GM12872 (cell line): ENCODE measurements at regions not wholly inside any gene's neighbourhood (a gene's known extent, or its start where the extent isn't known, plus 50 kb on each side); places are given as distances from the start of the nearest gene placed in this dataset.

Experiments
- TF ChIP-seq, protein P1 (sequence below): IDR thresholded peaks from 3 replicates; pipeline ENCODE4 v1.5.1; 2011; ENCODE audit warnings: low read depth, mild to moderate bottlenecking, low read length, moderate library complexity; ENCODE audit not compliant: insufficient read depth

GRCh38 chr13:39941236-39941635 lies 285.8 kb downstream of the COG6 start:
- TF ChIP-seq, protein P1, sequence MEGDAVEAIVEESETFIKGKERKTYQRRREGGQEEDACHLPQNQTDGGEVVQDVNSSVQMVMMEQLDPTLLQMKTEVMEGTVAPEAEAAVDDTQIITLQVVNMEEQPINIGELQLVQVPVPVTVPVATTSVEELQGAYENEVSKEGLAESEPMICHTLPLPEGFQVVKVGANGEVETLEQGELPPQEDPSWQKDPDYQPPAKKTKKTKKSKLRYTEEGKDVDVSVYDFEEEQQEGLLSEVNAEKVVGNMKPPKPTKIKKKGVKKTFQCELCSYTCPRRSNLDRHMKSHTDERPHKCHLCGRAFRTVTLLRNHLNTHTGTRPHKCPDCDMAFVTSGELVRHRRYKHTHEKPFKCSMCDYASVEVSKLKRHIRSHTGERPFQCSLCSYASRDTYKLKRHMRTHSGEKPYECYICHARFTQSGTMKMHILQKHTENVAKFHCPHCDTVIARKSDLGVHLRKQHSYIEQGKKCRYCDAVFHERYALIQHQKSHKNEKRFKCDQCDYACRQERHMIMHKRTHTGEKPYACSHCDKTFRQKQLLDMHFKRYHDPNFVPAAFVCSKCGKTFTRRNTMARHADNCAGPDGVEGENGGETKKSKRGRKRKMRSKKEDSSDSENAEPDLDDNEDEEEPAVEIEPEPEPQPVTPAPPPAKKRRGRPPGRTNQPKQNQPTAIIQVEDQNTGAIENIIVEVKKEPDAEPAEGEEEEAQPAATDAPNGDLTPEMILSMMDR: no peak

DNA sequence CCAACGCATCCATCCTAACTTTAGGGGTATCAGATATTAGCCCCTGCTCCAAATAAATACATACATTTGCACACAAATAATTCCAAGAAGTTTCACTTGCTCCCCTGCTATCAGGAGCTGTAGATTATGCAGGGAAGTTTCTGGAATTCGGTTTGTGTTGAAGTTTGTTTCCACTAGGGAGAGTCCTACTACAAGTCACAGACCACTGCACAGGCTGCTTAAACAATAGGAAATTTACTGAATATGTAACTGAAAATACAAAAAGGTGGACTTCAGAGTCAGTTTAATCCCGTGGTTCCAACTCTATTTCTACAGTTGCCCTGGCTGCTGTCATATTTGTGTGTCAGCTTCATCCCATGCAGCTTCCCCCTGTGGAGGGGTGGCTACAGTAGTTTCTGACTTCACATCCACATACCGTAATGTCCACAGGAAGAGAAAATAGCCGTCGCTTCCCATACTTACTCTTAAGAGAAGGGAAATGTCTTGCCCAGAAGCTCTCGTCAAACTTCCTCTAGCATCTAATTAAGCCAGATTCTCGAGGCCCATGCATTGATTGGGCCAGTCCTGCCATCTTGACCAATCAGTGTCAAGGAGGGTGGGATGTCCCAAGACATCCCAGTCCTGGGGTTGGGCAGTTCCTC lies 286.6 kb downstream of the COG6 start:
- TF ChIP-seq, protein P1: no peak

- TF ChIP-seq, protein P1: peak; percentile 100
Measured at GRCh38 chr13:39942552-39943273, 287.3 kb downstream of the COG6 start.

- TF ChIP-seq, protein P1: no peak
Measured at GRCh38 chr13:39943711-39944110, 288.2 kb downstream of the COG6 start.

- TF ChIP-seq, protein P1: no peak
Measured at GRCh38 chr13:39945226-39945625, 289.8 kb downstream of the COG6 start.

DNA sequence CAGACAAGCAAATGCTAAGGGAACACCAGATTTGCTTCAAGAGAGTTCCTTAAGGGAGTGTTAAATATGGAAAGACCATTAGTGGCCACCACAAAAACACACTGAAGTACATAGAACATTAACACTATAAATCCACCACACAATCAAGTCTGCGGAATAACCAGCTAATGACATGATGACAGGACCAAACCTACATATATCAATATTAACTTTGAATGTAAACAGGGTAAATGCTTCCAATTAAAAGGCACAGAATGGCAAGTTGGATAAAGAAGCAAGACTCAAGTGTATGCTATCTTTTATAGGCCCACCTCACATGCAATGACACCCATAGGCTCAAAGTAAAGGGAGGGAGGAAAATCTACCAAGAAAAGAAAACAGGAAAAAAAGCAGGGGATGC lies 291.3 kb downstream of the COG6 start:
- TF ChIP-seq, protein P1: no peak

DNA sequence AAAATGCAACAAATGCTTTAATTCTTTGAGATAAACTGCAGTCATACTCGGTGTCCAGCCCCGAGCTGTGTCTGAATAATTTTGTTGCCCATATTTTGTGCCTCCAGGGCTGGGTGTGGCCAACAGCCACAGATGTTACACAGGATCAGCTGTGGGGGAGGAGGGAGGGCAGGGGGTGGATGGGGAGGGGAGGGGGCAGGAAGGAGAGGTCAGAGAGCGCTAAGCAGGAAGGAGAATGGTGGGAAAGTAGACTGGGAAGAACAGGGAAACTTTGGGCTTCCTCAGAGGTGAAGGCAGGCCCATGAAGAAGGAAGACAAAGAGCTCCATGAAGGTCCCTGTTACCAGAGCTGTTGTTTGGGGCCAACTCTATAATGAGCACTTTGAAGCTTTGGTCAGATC lies 295.8 kb downstream of the COG6 start:
- TF ChIP-seq, protein P1: no peak
